ENCODE measurements at regions not wholly inside any gene's neighbourhood (a gene's known extent, or its start where the extent isn't known, plus 50 kb on each side); places are given as distances from the start of the nearest gene placed in this dataset.
A peak's percentile ranks its signal among the peaks of the same experiment; 100 is the strongest.

DNA sequence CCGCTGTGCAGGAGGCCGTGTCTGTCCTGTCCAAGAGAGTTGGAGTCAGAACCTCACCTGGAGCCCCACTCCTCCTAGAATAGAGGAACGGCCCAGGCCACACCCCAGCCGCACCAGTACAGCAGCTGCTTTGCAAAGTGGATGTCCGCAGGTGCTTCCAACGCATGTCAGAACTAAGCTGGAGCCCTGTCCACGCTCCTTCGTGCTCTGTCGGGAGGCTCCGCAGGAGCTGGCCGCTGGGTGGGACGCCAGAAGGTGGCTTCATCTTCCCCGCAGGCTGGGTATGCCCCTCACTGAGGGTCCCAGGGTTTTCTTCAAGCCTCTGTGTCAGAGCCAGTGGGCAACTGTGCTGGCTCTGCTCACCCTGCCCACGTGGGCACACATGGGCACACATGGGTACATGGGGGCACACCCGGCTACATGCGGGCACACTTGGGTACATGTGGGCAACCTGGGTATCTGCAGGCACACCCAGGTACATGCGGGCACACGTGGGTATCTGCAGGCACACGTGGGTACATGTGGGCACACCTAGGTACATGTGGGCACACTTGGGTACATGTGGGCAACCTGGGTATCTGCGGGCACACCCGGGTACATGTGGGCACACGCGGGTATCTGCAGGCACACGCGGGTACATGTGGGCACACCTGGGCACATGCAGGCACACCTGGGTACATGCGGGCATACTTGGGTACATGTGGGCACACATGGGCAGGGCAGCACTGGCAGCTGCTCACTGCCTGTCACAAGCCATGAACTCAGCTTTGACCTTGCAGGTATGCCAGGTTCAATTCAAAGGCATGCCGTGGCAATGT, 67.1 kb upstream of the CTDP1 start:
- DNase-seq (ENCODE audit: low read depth), result no peak
- TF ChIP-seq, protein P1, sequence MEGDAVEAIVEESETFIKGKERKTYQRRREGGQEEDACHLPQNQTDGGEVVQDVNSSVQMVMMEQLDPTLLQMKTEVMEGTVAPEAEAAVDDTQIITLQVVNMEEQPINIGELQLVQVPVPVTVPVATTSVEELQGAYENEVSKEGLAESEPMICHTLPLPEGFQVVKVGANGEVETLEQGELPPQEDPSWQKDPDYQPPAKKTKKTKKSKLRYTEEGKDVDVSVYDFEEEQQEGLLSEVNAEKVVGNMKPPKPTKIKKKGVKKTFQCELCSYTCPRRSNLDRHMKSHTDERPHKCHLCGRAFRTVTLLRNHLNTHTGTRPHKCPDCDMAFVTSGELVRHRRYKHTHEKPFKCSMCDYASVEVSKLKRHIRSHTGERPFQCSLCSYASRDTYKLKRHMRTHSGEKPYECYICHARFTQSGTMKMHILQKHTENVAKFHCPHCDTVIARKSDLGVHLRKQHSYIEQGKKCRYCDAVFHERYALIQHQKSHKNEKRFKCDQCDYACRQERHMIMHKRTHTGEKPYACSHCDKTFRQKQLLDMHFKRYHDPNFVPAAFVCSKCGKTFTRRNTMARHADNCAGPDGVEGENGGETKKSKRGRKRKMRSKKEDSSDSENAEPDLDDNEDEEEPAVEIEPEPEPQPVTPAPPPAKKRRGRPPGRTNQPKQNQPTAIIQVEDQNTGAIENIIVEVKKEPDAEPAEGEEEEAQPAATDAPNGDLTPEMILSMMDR (conservative IDR thresholded peaks at IDR 0.05; ENCODE audit: low read length), result no peak
- H3K4me3 ChIP-seq (ENCODE audit: low read length), result no peak overlapping the region

DNA sequence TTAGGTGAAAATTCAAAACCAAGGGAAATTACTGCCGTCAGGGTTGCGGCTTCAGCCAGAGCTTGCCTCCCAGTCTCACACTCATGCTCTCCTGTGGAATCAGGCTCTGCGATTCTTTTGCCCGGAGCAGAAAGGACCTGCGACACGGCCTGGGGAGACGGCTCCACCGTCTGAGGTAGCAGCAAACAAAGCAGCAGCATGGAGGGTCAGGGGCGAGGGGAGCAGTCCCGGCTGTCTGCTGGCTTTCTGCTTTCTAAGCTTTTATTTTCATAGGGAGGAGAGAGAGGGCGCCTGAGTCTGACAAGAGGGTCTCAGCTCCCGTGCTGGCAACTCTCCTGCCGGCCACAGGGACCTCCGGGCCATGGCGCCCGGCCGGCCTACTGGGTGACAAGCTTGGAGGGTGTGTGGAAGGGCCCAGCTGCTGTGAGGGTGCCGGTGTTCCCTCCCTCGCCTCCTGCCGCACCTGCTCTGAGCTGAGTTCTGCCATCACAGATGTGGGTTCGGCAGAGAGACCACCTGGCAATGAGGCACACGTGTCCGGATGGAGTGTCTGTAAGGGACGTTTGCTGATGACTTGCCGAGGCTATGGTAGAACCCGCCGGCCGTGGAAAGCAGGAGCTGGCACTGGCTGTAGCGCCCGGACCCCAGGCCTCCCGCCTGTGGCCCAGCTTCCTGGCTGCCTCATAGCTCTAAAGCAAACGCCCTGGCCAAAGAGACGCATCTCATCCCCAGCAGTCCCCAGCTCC, 66.2 kb upstream of the CTDP1 start:
- no peak overlapping the region for H3K4me3 ChIP-seq (ENCODE audit: low read length)
- TF ChIP-seq, protein P1 (conservative IDR thresholded peaks at IDR 0.05; ENCODE audit: low read length), result no peak
- DNase-seq (ENCODE audit: low read depth), result no peak

DNA sequence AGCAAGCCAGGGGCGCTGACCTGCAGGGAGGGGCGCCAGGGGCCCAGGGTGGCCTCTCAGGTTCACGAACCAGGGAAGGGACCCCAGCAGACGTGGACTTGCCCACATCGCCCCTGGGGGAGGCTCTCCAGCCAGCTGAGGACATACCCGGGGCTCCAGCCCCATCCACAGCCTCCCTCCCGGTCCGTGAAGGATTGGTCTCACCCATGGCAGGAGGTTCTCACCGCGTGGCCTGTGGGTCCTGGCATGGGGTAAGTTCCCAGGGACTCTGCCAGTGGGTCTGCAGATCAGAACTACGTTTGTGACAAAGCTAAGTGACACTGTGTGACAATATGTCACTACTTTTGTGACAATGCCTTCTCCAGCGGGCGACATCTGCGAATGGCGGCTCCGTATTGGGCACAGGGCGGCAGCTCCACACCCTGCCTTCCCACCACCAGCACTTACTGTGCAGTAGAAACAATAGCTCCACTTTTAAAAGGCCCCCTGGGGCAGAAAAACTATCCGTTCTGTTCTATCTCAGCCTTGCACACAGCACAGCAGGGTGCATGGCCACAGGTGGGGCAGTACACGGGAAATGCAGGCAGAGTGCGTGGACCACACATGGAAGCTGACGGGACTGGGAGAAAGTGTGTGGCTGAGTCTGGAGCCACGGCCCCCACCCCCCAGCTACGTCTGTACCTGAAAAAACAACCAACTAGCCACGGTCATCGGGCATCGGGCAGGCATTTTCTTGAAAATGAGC, 65.2 kb upstream of the CTDP1 start:
- TF ChIP-seq, protein P1 (conservative IDR thresholded peaks at IDR 0.05; ENCODE audit: low read length), result no peak
- H3K4me3 ChIP-seq (ENCODE audit: low read length), result no peak overlapping the region
- no peak for DNase-seq (ENCODE audit: low read depth)

DNA sequence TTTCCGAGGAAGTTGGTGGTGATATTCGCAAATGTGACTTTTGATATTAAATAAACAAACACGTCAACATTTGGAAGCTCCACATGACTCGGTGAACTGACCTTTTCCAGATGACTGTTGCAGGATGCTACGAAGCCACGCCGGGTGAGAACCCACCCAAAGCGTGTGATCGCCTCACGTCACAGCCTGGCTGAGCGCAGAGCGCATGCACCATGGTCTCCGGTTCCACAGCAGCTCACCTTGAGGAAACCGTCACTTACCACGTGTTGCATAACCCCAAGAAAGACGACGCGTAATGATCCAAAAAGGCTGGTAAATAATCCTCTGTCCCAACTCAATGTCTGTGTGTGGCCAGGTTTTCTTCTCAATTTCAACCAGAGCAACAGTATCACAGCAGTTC, 64.5 kb upstream of the CTDP1 start:
- DNase-seq (ENCODE audit: low read depth), result no peak
- no peak overlapping the region for H3K4me3 ChIP-seq (ENCODE audit: low read length)
- TF ChIP-seq, protein P1 (conservative IDR thresholded peaks at IDR 0.05; ENCODE audit: low read length), result no peak

DNA sequence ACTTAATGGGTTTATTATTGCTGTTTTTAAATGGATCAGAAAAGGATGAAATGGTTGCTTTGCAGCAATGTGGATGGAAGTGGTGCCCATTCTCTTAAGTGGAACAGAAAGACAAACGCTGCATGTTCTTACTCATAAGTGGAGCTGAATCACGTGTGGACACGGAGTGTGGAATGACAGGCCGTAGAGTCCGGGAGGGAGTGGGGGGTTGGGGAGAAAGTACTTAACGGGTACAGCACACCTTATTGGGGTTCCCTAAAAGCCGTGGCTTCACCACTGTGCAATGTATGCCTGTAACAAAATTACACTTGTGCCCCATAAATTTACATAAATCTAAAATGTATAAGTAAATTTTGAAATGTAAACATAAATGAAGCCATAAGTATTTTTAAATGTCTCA, 64.0 kb upstream of the CTDP1 start:
- no peak overlapping the region for H3K4me3 ChIP-seq (ENCODE audit: low read length)
- no peak for DNase-seq (ENCODE audit: low read depth)
- TF ChIP-seq, protein P1 (conservative IDR thresholded peaks at IDR 0.05; ENCODE audit: low read length), result no peak

DNA sequence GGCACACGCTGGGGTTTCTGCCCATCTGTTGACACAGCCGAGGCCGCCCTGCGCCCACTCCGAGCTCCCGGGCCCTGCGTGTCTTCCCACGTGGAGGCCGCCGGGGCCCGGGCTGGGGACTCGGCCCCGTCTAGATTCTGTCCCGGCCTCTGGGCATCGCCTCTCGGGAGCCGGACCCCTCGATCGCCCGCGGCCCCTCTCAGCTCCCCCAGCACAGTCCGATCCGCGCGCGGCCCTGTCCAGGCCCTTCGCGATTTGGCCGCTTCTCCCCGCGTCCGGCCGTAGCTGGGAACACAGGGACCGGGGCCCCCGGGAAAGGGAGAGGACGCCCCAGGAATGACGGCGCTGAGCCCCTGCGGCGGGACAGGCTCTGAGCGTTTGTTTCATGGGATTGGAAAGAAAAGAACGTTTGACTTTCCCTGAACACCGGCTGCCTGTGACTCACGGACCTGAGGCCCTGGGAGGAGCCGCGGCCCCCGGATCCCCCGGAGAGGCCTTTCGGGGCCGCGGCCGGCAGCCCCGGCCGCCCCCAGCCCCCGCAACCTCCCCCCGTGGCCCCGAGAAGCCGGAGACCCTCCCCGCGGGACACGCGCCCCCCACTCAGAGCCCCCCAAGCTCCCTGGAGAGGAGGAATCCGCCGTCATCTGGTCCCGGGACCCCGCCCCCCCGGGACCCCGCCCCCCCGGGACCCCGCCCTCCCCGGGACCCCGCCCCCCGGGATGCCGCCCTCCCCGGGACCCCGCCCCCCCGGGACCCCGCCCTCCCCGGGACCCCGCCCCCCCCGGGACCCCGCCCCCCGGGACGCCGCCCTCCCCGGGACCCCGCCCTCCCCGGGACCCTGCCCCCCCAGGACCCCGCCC, 62.7 kb upstream of the CTDP1 start:
- peak overlapping the region; percentile 22 for H3K4me3 ChIP-seq (ENCODE audit: low read length)
- peak; percentile 10 for DNase-seq (ENCODE audit: low read depth)
- TF ChIP-seq, protein P1 (conservative IDR thresholded peaks at IDR 0.05; ENCODE audit: low read length), result no peak

Data from AG10803 (cell line).